ENCODE measurements at regions not wholly inside any gene's neighbourhood (a gene's known extent, or its start where the extent isn't known, plus 50 kb on each side); places are given as distances from the start of the nearest gene placed in this dataset.

DNA sequence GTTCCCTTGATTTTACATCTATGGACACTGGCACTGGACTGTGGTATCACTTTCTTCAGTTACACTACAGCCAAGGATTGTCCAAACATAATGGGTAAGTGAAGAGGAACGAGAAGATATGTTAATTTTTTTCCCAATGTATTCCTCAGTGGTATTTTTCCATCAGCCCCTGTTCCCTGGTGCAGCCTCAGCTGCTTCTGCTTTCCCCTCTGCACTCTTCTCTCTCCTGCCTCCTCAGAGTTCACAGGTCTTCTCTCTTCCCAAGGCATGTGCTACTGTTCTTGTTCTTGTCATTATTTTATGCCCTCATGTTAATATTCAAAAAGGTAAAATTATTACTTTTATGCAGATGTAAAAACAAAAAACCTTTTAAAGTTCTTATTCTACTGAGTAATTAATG, 378.0 kb upstream of the NRXN1 start:
- CTCF ChIA-PET = no interaction called here
- POLR2A ChIA-PET = no interaction called here
- no peaks in the 10 kb centered on the region for H3K4me1 ChIP-seq (ENCODE audit: control insufficient read depth, insufficient read depth, low read length)
- no peak overlapping the region for H3K27ac ChIP-seq (ENCODE audit: extremely low read depth, low read depth, low read length)
- no peaks in the 10 kb centered on the region for H3K9me3 ChIP-seq (ENCODE audit: control insufficient read depth, insufficient read depth, low read depth, low read length)
- TF ChIP-seq ZNF132 (tag by site-specific recombination; IDR thresholded peaks at IDR 0.05; ENCODE audit: borderline replicate concordance) (no peak), ZNF510 (tag by site-specific recombination; IDR thresholded peaks at IDR 0.05; ENCODE audit: insufficient replicate concordance) (no peak), ZSCAN23 (tag by site-specific recombination; IDR thresholded peaks at IDR 0.05) (no peak), ZNF585B (tag by site-specific recombination; IDR thresholded peaks at IDR 0.05) (no peak), ZEB2 (tag by site-specific recombination; IDR thresholded peaks at IDR 0.05) (no peak), ZNF664 (tag by site-specific recombination; IDR thresholded peaks at IDR 0.05) (no peak), MZF1 (tag by site-specific recombination; IDR thresholded peaks at IDR 0.05; ENCODE audit: borderline replicate concordance) (no peak)
- TF ChIP-seq, protein P1, sequence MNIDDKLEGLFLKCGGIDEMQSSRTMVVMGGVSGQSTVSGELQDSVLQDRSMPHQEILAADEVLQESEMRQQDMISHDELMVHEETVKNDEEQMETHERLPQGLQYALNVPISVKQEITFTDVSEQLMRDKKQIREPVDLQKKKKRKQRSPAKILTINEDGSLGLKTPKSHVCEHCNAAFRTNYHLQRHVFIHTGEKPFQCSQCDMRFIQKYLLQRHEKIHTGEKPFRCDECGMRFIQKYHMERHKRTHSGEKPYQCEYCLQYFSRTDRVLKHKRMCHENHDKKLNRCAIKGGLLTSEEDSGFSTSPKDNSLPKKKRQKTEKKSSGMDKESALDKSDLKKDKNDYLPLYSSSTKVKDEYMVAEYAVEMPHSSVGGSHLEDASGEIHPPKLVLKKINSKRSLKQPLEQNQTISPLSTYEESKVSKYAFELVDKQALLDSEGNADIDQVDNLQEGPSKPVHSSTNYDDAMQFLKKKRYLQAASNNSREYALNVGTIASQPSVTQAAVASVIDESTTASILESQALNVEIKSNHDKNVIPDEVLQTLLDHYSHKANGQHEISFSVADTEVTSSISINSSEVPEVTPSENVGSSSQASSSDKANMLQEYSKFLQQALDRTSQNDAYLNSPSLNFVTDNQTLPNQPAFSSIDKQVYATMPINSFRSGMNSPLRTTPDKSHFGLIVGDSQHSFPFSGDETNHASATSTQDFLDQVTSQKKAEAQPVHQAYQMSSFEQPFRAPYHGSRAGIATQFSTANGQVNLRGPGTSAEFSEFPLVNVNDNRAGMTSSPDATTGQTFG (tag by site-specific recombination; IDR thresholded peaks at IDR 0.05; ENCODE audit: borderline replicate concordance) = no peak
- no peak overlapping the region for H3K4me3 ChIP-seq (ENCODE audit: low read depth, low read length)
- H3K36me3 ChIP-seq (ENCODE audit: control insufficient read depth in 2 of 2, insufficient read depth in 1 of 2, low read length in 2 of 2) = no peaks in the 10 kb centered on the region

DNA sequence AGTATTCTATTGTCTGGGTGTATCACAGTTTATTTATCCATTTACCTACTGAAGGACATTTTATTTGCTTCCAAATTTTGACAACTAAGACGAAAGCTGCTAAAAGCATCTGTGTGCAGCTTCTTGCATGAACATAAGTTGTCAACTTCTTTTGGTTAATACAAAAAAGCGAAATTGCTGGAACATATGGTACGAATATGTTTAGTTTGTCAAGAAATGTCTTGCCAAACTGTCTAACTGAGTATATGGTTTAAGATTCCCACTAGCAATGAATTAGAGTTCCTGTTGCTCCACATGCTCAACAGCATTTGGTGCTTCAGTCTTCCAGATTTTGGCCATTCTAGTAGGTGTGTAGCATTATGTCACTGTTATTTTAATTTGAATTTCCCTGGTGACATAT, 372.3 kb upstream of the NRXN1 start:
- no peak overlapping the region for H3K27ac ChIP-seq (ENCODE audit: extremely low read depth, low read depth, low read length)
- no peak for TF ChIP-seq ZNF433 (tag by site-specific recombination; IDR thresholded peaks at IDR 0.05; ENCODE audit: low read depth)
- H3K36me3 ChIP-seq (ENCODE audit: control insufficient read depth in 2 of 2, insufficient read depth in 1 of 2, low read length in 2 of 2) = no peaks in the 10 kb centered on the region
- CTCF ChIA-PET = no interaction called here
- no peaks in the 10 kb centered on the region for H3K9me3 ChIP-seq (ENCODE audit: control insufficient read depth, insufficient read depth, low read depth, low read length)
- H3K4me3 ChIP-seq (ENCODE audit: low read depth, low read length) = no peak overlapping the region
- POLR2A ChIA-PET = no interaction called here
- H3K4me1 ChIP-seq (ENCODE audit: control insufficient read depth, insufficient read depth, low read length) = no peaks in the 10 kb centered on the region

DNA sequence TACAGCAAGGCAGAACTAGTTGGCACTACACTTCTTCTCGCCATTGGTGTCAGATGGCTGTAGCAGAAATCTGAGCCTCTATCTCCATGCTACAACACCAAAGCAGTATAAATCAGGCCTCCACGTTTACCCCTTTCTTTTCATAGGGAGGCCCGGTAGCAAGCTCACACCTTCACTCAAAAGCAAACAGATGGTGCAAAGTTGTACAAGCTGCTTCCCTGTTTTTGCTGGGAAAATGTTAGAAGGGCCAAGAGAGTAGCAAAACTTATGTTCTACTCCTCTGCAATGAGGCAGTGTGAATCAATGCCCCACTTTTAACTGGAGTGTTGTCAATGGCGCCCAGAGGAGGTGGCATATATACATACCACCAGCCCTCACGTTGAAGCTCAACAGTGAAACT, 369.6 kb upstream of the NRXN1 start:
- no peaks in the 10 kb centered on the region for H3K36me3 ChIP-seq (ENCODE audit: control insufficient read depth in 2 of 2, insufficient read depth in 1 of 2, low read length in 2 of 2)
- POLR2A ChIA-PET = no interaction called here
- no peaks in the 10 kb centered on the region for H3K9me3 ChIP-seq (ENCODE audit: control insufficient read depth, insufficient read depth, low read depth, low read length)
- H3K27ac ChIP-seq (ENCODE audit: extremely low read depth, low read depth, low read length) = no peak overlapping the region
- H3K4me3 ChIP-seq (ENCODE audit: low read depth, low read length) = no peak overlapping the region
- CTCF ChIA-PET = no interaction called here
- TF ChIP-seq ZNF2 (tag by site-specific recombination; IDR thresholded peaks at IDR 0.05) = no peak
- no peak for TF ChIP-seq ZNF311 (tag by site-specific recombination; IDR thresholded peaks at IDR 0.05; ENCODE audit: borderline replicate concordance)
- no peaks in the 10 kb centered on the region for H3K4me1 ChIP-seq (ENCODE audit: control insufficient read depth, insufficient read depth, low read length)

DNA sequence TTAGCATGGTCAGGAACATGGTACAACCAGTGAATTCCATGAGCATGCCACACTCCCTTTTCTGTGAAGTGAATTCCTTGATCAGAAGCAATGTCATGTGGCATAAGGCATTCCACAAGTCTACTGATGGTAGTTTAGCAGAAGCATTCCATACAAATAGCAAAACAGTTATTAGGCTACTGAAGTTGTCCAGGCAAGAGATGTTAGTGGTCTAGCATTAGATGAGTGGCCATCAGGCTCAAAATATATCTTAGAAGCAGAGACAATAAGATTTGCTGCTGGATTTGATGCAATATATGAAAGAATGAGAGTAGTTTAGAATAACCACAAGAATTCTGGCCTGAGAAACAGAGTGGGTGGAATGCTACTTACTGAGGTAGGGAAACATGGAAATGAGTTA, 355.3 kb upstream of the NRXN1 start:
- no peak overlapping the region for H3K27ac ChIP-seq (ENCODE audit: extremely low read depth, low read depth, low read length)
- POLR2A ChIA-PET = no interaction called here
- TF ChIP-seq, protein P2, sequence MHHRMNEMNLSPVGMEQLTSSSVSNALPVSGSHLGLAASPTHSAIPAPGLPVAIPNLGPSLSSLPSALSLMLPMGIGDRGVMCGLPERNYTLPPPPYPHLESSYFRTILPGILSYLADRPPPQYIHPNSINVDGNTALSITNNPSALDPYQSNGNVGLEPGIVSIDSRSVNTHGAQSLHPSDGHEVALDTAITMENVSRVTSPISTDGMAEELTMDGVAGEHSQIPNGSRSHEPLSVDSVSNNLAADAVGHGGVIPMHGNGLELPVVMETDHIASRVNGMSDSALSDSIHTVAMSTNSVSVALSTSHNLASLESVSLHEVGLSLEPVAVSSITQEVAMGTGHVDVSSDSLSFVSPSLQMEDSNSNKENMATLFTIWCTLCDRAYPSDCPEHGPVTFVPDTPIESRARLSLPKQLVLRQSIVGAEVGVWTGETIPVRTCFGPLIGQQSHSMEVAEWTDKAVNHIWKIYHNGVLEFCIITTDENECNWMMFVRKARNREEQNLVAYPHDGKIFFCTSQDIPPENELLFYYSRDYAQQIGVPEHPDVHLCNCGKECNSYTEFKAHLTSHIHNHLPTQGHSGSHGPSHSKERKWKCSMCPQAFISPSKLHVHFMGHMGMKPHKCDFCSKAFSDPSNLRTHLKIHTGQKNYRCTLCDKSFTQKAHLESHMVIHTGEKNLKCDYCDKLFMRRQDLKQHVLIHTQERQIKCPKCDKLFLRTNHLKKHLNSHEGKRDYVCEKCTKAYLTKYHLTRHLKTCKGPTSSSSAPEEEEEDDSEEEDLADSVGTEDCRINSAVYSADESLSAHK (tag by site-specific recombination; IDR thresholded peaks at IDR 0.05) = no peak
- TF ChIP-seq ZNF121 (tag by site-specific recombination; IDR thresholded peaks at IDR 0.05) (no peak), ZNF677 (tag by site-specific recombination; IDR thresholded peaks at IDR 0.05) (no peak)
- H3K4me3 ChIP-seq (ENCODE audit: low read depth, low read length) = no peak overlapping the region
- no peaks in the 10 kb centered on the region for H3K9me3 ChIP-seq (ENCODE audit: control insufficient read depth, insufficient read depth, low read depth, low read length)
- no peaks in the 10 kb centered on the region for H3K4me1 ChIP-seq (ENCODE audit: control insufficient read depth, insufficient read depth, low read length)
- CTCF ChIA-PET = no interaction called here
- H3K36me3 ChIP-seq (ENCODE audit: control insufficient read depth in 2 of 2, insufficient read depth in 1 of 2, low read length in 2 of 2) = no peaks in the 10 kb centered on the region
